ENCODE measurements at regions not wholly inside any gene's neighbourhood (a gene's known extent, or its start where the extent isn't known, plus 50 kb on each side); places are given as distances from the start of the nearest gene placed in this dataset.

- no peak for TF ChIP-seq CTCF (IDR thresholded peaks at IDR 0.05)
- no peak for TF ChIP-seq REST (IDR thresholded peaks at IDR 0.05; ENCODE audit: insufficient read depth in 1 of 2, low read depth in 2 of 2, low read length in 1 of 2)
- TF ChIP-seq SIN3A (IDR thresholded peaks at IDR 0.05; ENCODE audit: borderline replicate concordance, insufficient read depth, low read depth, low read length) = no peak
- TF ChIP-seq POLR2AphosphoS5 (IDR thresholded peaks at IDR 0.05; ENCODE audit: low read depth, low read length) = no peak
- no peak for TF ChIP-seq TCF7L2 (IDR thresholded peaks at IDR 0.05; ENCODE audit: low read depth, low read length)
These were observed 188.2 kb upstream of the FGGY start for GRCh38 chr1:59108481-59109317.
